ENCODE measurements at regions not wholly inside any gene's neighbourhood (a gene's known extent, or its start where the extent isn't known, plus 50 kb on each side); places are given as distances from the start of the nearest gene placed in this dataset.

GRCh38 chr7:67380858-67381257 lies 384.2 kb downstream of the TYW1 start:
- H3K9me3 Mint-ChIP-seq, result no peaks in the 10 kb centered on the region
- peaks cover 8% of the 10 kb centered on the region for H3K27me3 Mint-ChIP-seq
- no peak overlapping the region for H3K27ac Mint-ChIP-seq
- H3K4me3 Mint-ChIP-seq, result no peak overlapping the region
- DNase-seq (no peak), ATAC-seq (no peak)
- no peaks in the 10 kb centered on the region for H3K4me1 Mint-ChIP-seq

DNA sequence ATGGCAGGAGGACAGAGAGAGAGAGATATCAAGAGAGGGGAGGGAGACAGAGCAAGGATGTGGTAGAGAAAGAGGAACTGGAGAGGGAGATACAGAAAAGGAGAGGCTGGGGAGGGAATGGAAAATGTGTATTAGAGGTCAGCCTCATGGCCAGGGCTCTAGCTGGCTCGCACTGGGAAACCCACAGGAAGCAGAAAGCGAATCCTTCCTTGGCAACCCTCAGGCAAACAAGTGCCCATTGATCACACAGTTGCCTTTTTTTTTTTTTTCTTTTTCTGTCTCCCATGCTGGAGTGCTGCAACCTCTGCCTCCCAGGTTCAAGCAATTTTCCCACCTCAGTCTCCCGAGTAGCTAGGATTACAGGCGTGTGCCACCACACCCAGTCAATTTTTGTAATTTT lies 391.2 kb downstream of the TYW1 start:
- Mint-ChIP-seq H3K27ac (no peak overlapping the region), H3K9me3 (no peaks in the 10 kb centered on the region), H3K4me1 (no peaks in the 10 kb centered on the region), H3K27me3 (no peaks in the 10 kb centered on the region), H3K4me3 (no peak overlapping the region)
- DNase-seq, result no peak
- no peak for ATAC-seq

- H3K4me1 Mint-ChIP-seq, result no peaks in the 10 kb centered on the region
- ATAC-seq, result no peak
- H3K4me3 Mint-ChIP-seq, result no peak overlapping the region
- H3K27me3 Mint-ChIP-seq, result no peaks in the 10 kb centered on the region
- no peak for DNase-seq
- no peaks in the 10 kb centered on the region for H3K9me3 Mint-ChIP-seq
- H3K27ac Mint-ChIP-seq, result no peak overlapping the region
These were observed 394.5 kb downstream of the TYW1 start for GRCh38 chr7:67391168-67391567.

DNA sequence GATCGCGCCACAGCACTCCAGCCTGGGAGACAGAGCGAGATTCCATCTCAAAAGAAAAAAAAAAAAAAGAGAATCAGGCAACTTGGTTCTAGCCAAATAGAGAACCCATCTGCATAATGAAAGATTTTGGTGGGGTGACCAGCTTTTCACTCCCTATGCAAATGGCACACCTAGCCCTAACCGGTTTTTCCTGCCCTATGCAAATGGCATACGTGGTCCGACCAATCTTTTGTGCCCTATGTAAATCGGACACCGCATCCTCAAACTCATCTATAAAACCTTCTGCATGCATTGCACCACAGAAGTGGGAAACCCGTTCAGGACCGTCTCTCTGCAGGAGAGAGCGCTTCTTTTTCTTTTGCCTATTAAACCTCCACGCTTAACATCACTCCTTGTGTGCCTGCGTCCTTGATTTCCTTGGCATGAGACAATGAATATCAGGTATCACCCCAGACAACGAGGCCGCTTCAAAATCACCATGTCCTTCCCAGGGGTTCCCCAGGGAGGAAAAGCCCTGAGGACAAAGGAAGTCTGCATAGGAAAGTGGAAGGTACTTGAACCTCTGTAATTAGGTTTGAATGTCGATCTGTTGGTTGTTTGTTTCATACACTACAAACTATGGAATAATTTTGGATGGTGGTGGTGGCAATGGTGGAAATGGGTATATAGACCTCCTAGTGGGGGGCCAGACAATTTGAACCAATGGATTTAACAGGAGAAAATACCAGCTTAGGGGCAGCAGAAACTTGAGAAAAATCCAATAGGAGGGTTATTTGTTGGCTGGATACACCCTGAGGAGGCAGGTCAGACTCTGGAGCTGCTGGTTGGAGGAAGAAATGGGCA lies 396.2 kb downstream of the TYW1 start:
- Mint-ChIP-seq H3K27ac (no peak overlapping the region), H3K27me3 (no peaks in the 10 kb centered on the region), H3K4me3 (no peak overlapping the region), H3K4me1 (no peaks in the 10 kb centered on the region), H3K9me3 (no peaks in the 10 kb centered on the region)
- DNase-seq (no peak), ATAC-seq (no peak)

DNA sequence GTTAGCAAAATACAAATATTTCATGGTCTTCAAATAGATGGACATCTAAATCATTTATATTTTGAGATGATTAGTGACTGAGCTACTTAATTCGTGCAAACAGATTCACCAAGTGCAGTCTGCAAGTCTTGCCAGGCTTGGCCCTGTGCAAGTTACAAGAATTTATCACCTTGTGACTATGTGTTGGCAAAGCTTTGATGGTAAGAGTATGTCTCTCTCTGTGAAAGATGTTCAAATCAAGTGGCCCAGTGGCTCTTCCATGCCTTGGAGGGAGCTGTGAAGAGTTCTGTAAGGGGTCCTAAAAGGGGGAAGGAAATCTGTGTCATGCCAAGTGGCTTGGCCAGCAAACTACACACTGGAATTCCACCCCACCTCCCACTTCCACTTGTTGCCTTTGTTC lies 397.3 kb downstream of the TYW1 start:
- no peaks in the 10 kb centered on the region for H3K27me3 Mint-ChIP-seq
- no peak for DNase-seq
- ATAC-seq, result no peak
- H3K27ac Mint-ChIP-seq, result no peak overlapping the region
- no peaks in the 10 kb centered on the region for H3K4me1 Mint-ChIP-seq
- peaks cover 0 to 10% of the 10 kb centered on the region in 2 donors for H3K9me3 Mint-ChIP-seq
- no peak overlapping the region for H3K4me3 Mint-ChIP-seq

GRCh38 chr7:67398916-67399315 lies 402.3 kb downstream of the TYW1 start:
- no peak for DNase-seq
- no peak for ATAC-seq
- Mint-ChIP-seq H3K4me1 (no peaks in the 10 kb centered on the region), H3K27me3 (no peaks in the 10 kb centered on the region), H3K27ac (no peak overlapping the region), H3K4me3 (no peak overlapping the region), H3K9me3 (peaks cover 0 to 23% of the 10 kb centered on the region in 2 donors)

DNA sequence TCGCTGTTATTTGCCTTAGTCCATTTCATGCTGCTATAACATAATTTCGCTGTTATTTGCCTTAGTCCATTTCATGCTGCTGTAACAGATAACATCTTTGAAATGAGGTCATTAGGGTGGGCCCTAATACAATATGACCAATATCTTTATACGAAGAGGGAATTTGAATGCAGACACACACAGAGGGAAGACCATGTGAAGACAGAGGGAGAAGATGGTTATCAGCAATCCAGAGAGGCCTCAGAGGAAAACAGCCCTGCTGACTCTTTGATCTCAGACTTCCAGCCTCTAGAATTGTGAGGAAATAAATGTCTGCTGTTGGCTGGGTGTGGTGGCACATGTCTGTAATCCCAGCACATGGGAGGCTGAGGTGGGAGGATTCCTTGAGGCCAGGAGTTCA lies 404.9 kb downstream of the TYW1 start:
- no peak overlapping the region for H3K4me3 Mint-ChIP-seq
- ATAC-seq, result no peak
- H3K27me3 Mint-ChIP-seq, result no peaks in the 10 kb centered on the region
- H3K9me3 Mint-ChIP-seq, result peaks cover 0 to 23% of the 10 kb centered on the region in 2 donors
- H3K27ac Mint-ChIP-seq, result no peak overlapping the region
- DNase-seq, result no peak
- H3K4me1 Mint-ChIP-seq, result no peaks in the 10 kb centered on the region

DNA sequence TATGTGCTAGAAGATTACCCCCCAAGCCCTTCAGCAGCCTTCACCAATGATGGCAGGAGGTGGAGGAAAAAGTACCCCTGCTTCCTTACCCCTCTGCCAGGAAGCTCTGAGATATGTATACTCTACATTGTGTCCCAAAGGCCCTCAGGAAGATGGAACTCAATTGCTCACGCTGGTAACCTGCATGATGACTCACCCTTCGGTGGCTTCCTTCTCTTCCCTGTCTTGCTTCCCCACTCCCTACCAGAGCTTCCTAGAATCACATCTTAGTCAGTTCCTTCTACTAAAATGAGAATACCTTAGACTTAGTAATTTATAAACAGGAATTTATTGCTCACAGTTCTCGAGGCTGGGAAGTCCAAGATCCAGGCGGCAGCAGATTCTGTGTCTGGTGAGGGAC lies 405.6 kb downstream of the TYW1 start:
- DNase-seq (no peak), ATAC-seq (no peak)
- Mint-ChIP-seq H3K9me3 (peaks cover 0 to 23% of the 10 kb centered on the region in 2 donors), H3K4me3 (no peak overlapping the region), H3K27me3 (no peaks in the 10 kb centered on the region), H3K4me1 (no peaks in the 10 kb centered on the region), H3K27ac (no peak overlapping the region)

- ATAC-seq (no peak), DNase-seq (no peak)
- no peaks in the 10 kb centered on the region for H3K27me3 Mint-ChIP-seq
These were observed 410.3 kb downstream of the TYW1 start for GRCh38 chr7:67406976-67407375.

DNA sequence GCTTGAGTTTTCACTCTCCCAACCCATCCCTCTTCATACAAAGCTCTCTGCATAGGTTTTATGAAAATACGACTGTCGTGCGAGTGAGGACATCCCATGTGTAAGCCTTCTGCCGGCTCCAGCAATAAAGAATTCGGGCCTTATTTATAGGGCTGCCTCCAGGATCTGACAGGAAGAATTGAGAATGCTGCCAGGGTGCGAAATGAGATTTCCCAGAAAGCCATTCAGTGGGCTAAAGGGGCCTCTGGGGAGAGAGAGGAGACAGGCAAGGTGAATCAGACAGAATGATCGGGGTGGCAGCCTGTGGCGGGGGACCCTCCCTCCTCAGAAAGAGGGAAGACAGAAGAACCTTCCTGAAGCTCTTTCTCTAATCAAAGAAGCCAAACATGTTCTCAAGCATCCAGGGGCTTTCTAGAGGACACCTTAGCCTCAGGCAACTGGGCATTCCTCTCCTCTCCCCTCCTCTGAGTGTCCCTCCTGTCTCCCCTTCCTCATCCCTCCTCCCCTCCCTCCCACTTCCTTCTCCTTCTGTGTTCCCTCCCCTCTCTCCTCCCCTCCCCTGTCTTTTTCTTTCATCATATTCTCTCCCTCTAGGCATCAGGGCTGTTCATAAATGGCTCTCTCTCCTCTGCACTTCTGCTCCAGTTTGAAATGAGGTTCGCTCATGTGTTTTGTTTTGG lies 410.9 kb downstream of the TYW1 start:
- H3K27ac Mint-ChIP-seq, result peak overlapping the region in 1 of 2 donors; percentile 87
- no peak overlapping the region for H3K4me3 Mint-ChIP-seq
- no peak for ATAC-seq
- H3K4me1 Mint-ChIP-seq, result no peaks in the 10 kb centered on the region
- no peak for DNase-seq
- no peaks in the 10 kb centered on the region for H3K27me3 Mint-ChIP-seq
- H3K9me3 Mint-ChIP-seq, result peaks cover 0 to 14% of the 10 kb centered on the region in 2 donors

More at GRCh38 chr7:67406976-67407375, 410.3 kb downstream of the TYW1 start:
- H3K27ac Mint-ChIP-seq, result no peak overlapping the region
- no peak overlapping the region for H3K4me3 Mint-ChIP-seq
- H3K4me1 Mint-ChIP-seq, result no peaks in the 10 kb centered on the region
- peaks cover 0 to 14% of the 10 kb centered on the region in 2 donors for H3K9me3 Mint-ChIP-seq

DNA sequence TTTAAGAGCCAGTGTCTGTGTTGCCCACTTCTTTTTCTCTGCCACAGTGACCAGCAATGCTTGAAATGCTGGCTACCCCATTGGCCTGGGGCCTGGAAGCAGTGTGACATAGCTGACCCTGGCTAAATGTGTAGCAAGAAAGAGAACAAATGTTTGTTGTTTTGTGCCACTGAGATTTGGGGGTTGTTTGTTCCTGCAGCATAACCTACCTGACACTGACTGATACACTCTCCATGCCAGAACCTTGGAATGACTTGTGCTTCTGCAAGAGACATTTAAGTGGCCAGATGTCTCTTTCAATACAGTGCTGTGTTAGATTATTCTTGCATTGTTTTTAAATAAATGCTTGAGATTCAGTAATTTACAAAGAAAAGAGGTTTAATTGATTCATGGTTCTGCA lies 411.5 kb downstream of the TYW1 start:
- no peaks in the 10 kb centered on the region for H3K4me1 Mint-ChIP-seq
- H3K27ac Mint-ChIP-seq, result no peak overlapping the region
- peaks cover 0 to 12% of the 10 kb centered on the region in 2 donors for H3K9me3 Mint-ChIP-seq
- ATAC-seq (no peak), DNase-seq (no peak)
- no peaks in the 10 kb centered on the region for H3K27me3 Mint-ChIP-seq
- H3K4me3 Mint-ChIP-seq, result no peak overlapping the region

DNA sequence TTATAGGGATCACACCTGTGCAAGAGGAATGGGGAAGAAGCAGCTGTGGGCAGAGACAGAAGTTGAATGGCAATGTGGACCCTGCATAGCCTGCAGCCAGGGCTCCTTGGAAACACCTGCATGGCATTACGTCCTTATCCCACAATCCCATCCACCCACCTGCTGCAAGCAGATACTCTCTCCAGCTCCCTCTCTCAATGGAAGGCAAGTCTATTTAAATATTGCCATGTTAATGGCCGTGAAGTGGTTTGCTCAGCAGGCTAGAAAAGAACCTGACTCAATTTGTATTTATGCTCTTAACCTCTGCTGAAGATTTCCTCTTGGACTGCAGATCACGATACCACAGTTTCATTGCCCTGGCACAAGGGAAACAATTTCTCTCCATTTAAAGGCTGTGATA lies 417.0 kb downstream of the TYW1 start:
- H3K9me3 Mint-ChIP-seq, result peaks cover 12 to 38% of the 10 kb centered on the region in 2 donors

GRCh38 chr7:67414858-67415257 lies 418.2 kb downstream of the TYW1 start:
- ATAC-seq (no peak), DNase-seq (no peak)
- Mint-ChIP-seq H3K4me3 (no peak overlapping the region), H3K4me1 (no peaks in the 10 kb centered on the region), H3K27ac (no peak overlapping the region), H3K27me3 (no peaks in the 10 kb centered on the region), H3K9me3 (peaks cover 12 to 38% of the 10 kb centered on the region in 2 donors)

More for the DNA sequence above, 417.0 kb downstream of the TYW1 start:
- DNase-seq (no peak), ATAC-seq (no peak)
- Mint-ChIP-seq H3K4me1 (no peaks in the 10 kb centered on the region), H3K4me3 (no peak overlapping the region), H3K27me3 (no peaks in the 10 kb centered on the region), H3K27ac (peak overlapping the region in 1 of 2 donors; percentile 20)

DNA sequence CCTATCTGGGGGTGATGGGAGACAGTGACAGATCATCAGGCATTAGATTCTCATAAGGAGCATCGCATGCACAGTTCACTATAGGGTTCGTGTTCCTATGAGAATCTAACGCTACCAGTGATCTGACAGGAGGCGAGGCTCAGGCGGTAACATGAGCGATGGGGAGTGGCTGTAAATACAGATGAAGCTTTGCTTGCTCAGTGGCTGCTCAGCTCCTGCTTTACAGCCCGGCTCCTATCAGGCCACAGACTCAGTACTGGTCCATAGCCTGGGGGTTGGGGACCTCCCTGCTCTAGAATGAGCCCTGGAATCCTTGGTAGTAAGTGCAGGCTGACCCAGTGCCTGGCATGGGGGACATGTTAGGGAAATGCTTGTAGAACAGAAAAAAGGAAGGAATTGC lies 426.0 kb downstream of the TYW1 start:
- Mint-ChIP-seq H3K27me3 (no peaks in the 10 kb centered on the region), H3K27ac (no peak overlapping the region), H3K4me3 (no peak overlapping the region), H3K9me3 (peaks cover 0 to 9% of the 10 kb centered on the region in 2 donors), H3K4me1 (no peaks in the 10 kb centered on the region)
- DNase-seq (no peak), ATAC-seq (no peak)

DNA sequence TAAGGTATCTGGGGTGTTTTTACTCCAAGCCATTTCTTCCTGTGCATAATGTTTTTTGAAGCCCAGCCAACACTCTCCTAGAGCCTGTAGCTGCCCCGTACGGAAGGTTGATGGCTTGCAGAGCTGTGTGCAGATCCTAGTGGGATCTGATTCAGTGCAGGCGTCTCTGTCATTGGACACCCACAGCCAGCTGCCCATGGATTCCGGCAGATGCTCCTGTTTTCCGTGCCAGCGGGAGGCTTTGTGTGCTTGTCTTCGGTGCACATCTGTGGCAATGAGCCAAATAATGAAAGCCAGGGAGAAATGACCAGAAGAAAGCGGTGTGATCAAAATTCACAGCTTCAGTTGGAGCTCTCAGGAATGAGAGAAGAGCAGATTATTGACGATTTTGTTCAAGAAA lies 426.4 kb downstream of the TYW1 start:
- Mint-ChIP-seq H3K4me1 (no peaks in the 10 kb centered on the region), H3K4me3 (no peak overlapping the region), H3K27ac (no peak overlapping the region), H3K9me3 (peaks cover 0 to 9% of the 10 kb centered on the region in 2 donors), H3K27me3 (no peaks in the 10 kb centered on the region)
- ATAC-seq (no peak), DNase-seq (no peak)

- H3K4me1 Mint-ChIP-seq, result no peaks in the 10 kb centered on the region
- no peak overlapping the region for H3K27ac Mint-ChIP-seq
These were observed 430.0 kb downstream of the TYW1 start for GRCh38 chr7:67426654-67427053.

More at GRCh38 chr7:67426654-67427053, 430.0 kb downstream of the TYW1 start:
- DNase-seq (no peak), ATAC-seq (no peak)
- Mint-ChIP-seq H3K9me3 (peaks cover 0 to 9% of the 10 kb centered on the region in 2 donors), H3K27me3 (no peaks in the 10 kb centered on the region), H3K4me3 (no peak overlapping the region)

Measured in stimulated activated naive CD8-positive, alpha-beta T cell treated with anti-CD3 and anti-CD28 coated beads, Interleukin-15, amount 100 ng/mL, for 72 hours (primary cell).